GM23248 (cell line): ENCODE measurements at regions not wholly inside any gene's neighbourhood (a gene's known extent, or its start where the extent isn't known, plus 50 kb on each side); places are given as distances from the start of the nearest gene placed in this dataset.

Experiments
- DNase-seq: peaks from one replicate; pipeline ENCODE4 v3.0.0-alpha.2; 2015
- H2AFZ ChIP-seq: fragments of 200-600 bp; sonication (generic); 2 replicates; pipeline ENCODE4 v1.6.1; 2016; ENCODE audit warnings: antibody characterized with exemption
- H3F3A ChIP-seq: fragments of 200-600 bp; sonication (generic); 2 replicates; pipeline ENCODE4 v1.6.1; 2016; ENCODE audit warnings: mild to moderate bottlenecking, antibody characterized with exemption, mixed run types; ENCODE audit not compliant: insufficient read depth
- H3K27ac ChIP-seq: fragments of 200-600 bp; sonication (generic); 2 replicates; pipeline ENCODE4 v1.5.1; 2016; ENCODE audit warnings: mild to moderate bottlenecking
- H3K27me3 ChIP-seq: fragments of 200-600 bp; sonication (generic); replicated peaks from 2 replicates; pipeline ENCODE4 v1.6.1; 2016; ENCODE audit warnings: mild to moderate bottlenecking; ENCODE audit not compliant: insufficient read depth
- H3K36me3 ChIP-seq: fragments of 200-600 bp; sonication (generic); 2 replicates; pipeline ENCODE4 v1.6.1; 2016; ENCODE audit warnings: low read depth, mild to moderate bottlenecking
- H3K4me1 ChIP-seq: fragments of 200-600 bp; sonication (generic); 2 replicates; pipeline ENCODE4 v1.6.1; 2016; ENCODE audit warnings: mild to moderate bottlenecking; ENCODE audit not compliant: insufficient read depth
- H3K4me2 ChIP-seq: fragments of 200-600 bp; sonication (generic); one replicate; pipeline ENCODE4 v1.6.1; 2016; ENCODE audit warnings: mild to moderate bottlenecking; ENCODE audit not compliant: unreplicated experiment
- H3K4me3 ChIP-seq: fragments of 200-600 bp; sonication (generic); 2 replicates; pipeline ENCODE4 v1.5.1; 2016; ENCODE audit warnings: mild to moderate bottlenecking
- H3K79me2 ChIP-seq: fragments of 200-600 bp; sonication (generic); 2 replicates; pipeline ENCODE4 v1.6.1; 2016; ENCODE audit warnings: mild to moderate bottlenecking; ENCODE audit not compliant: insufficient read depth
- H3K9ac ChIP-seq: fragments of 200-600 bp; sonication (generic); 2 replicates; pipeline ENCODE4 v1.6.1; 2016; ENCODE audit warnings: mild to moderate bottlenecking
- H3K9me2 ChIP-seq: fragments of 200-600 bp; sonication (generic); 2 replicates; pipeline ENCODE4 v1.6.1; 2016; ENCODE audit warnings: mixed run types, mild to moderate bottlenecking, moderate library complexity; ENCODE audit not compliant: insufficient read depth
- H3K9me3 ChIP-seq: fragments of 200-600 bp; sonication (generic); one replicate; pipeline ENCODE4 v1.6.1; 2017; ENCODE audit warnings: low read depth
- H4K20me1 ChIP-seq: fragments of 200-600 bp; sonication (generic); 2 replicates; pipeline ENCODE4 v1.6.0; 2016; ENCODE audit not compliant: insufficient read depth
- EZH2 ChIP-seq: fragments of 200-600 bp; sonication (generic); IDR thresholded peaks from 2 replicates; pipeline ENCODE4 v1.6.1; 2018; ENCODE audit warnings: antibody characterized with exemption, mild to moderate bottlenecking; ENCODE audit not compliant: insufficient read depth, poor library complexity, severe bottlenecking
- EZH2phosphoT487 ChIP-seq: fragments of 200-600 bp; sonication (generic); IDR thresholded peaks from 2 replicates; pipeline ENCODE4 v1.6.1; 2018; ENCODE audit warnings: antibody characterized with exemption, moderate library complexity, mild to moderate bottlenecking, low read depth; ENCODE audit not compliant: insufficient read depth
- WGBS, 2 experiments: methylation state at CpG; one replicate each; pipeline ENCODE4 v1.1.6; 2015 to 2017; ENCODE audit warnings: low lambda C conversion rate in 2 of 2, low coverage in 1 of 2; ENCODE audit errors: missing lambda C conversion rate in 2 of 2; 5-methylcytosine and 5-hydroxymethylcytosine counted together
- in situ Hi-C: fragments of 300-500 bp; cut with MboI; formaldehyde crosslinking; loops from 2 replicates; pipeline ENCODE4 v1.15.0; 2020

- Histone ChIP-seq H3F3A (no peaks in the 10 kb centered on the region), H3K27me3 (0 out of 2 replicates have a peak, but pooled peaks cover 5% of the 10 kb centered on the region), H3K4me3 (no peak overlapping the region), H3K9me3 (no peaks in the 10 kb centered on the region), H2AFZ (no peak overlapping the region), H3K27ac (no peak overlapping the region), H3K79me2 (no peaks in the 10 kb centered on the region), H3K36me3 (no peaks in the 10 kb centered on the region), H3K9me2 (no peaks in the 10 kb centered on the region), H3K9ac (no peak overlapping the region), H3K4me1 (no peaks in the 10 kb centered on the region), H4K20me1 (no peaks in the 10 kb centered on the region), H3K4me2 (no peak overlapping the region)
- in situ Hi-C loops = no loop called here
- WGBS, 2 experiments = 40 to 55% methylated on average over 3 of the region's 3 CpGs
- no peak for DNase-seq
- TF ChIP-seq EZH2 = no peak
- TF ChIP-seq EZH2phosphoT487 = no peak
These were observed 359.4 kb downstream of the ZNF536 start for GRCh38 chr19:30731591-30731990.

- in situ Hi-C loops = no loop called here
- Histone ChIP-seq H3K9ac (no peak overlapping the region), H3K9me3 (no peaks in the 10 kb centered on the region), H3K79me2 (no peaks in the 10 kb centered on the region), H3K4me1 (no peaks in the 10 kb centered on the region), H3F3A (no peaks in the 10 kb centered on the region), H3K4me2 (no peak overlapping the region), H4K20me1 (no peaks in the 10 kb centered on the region), H3K27ac (no peak overlapping the region), H3K27me3 (0 out of 2 replicates have a peak, but pooled peaks cover 5% of the 10 kb centered on the region), H3K4me3 (no peak overlapping the region), H3K36me3 (no peaks in the 10 kb centered on the region), H3K9me2 (no peaks in the 10 kb centered on the region), H2AFZ (no peak overlapping the region)
- 55 to 59% methylated on average over 6 of the region's 6 CpGs for WGBS, 2 experiments
- TF ChIP-seq EZH2 (no peak), EZH2phosphoT487 (no peak)
- DNase-seq = no peak
These were observed 357.3 kb downstream of the ZNF536 start for GRCh38 chr19:30729451-30729850.

- H3K27me3 ChIP-seq = no peaks in the 10 kb centered on the region
- H3K9ac ChIP-seq = no peak overlapping the region
- no peaks in the 10 kb centered on the region for H3K36me3 ChIP-seq
- H4K20me1 ChIP-seq = no peaks in the 10 kb centered on the region
- TF ChIP-seq EZH2phosphoT487 = no peak
- TF ChIP-seq EZH2 = no peak
- H3F3A ChIP-seq = no peaks in the 10 kb centered on the region
- no peaks in the 10 kb centered on the region for H3K9me2 ChIP-seq
- H3K4me3 ChIP-seq = no peak overlapping the region
- H3K4me2 ChIP-seq = no peak overlapping the region
- H3K9me3 ChIP-seq = no peaks in the 10 kb centered on the region
- H3K79me2 ChIP-seq = no peaks in the 10 kb centered on the region
- in situ Hi-C loops = no loop called here
- DNase-seq = no peak
- no peaks in the 10 kb centered on the region for H3K4me1 ChIP-seq
- H2AFZ ChIP-seq = no peak overlapping the region
- H3K27ac ChIP-seq = no peak overlapping the region
- WGBS, 2 experiments = 89 to 91% methylated on average over 9 of the region's 9 CpGs
These were observed 350.6 kb downstream of the ZNF536 start for GRCh38 chr19:30722761-30723160.

GRCh38 chr19:30722186-30722585 lies 350.0 kb downstream of the ZNF536 start:
- Histone ChIP-seq H3K36me3 (no peaks in the 10 kb centered on the region), H3K27ac (no peak overlapping the region), H4K20me1 (no peaks in the 10 kb centered on the region), H3K79me2 (no peaks in the 10 kb centered on the region), H3K4me2 (no peak overlapping the region), H2AFZ (no peak overlapping the region), H3K9me3 (no peaks in the 10 kb centered on the region), H3K4me1 (no peaks in the 10 kb centered on the region), H3K4me3 (no peak overlapping the region), H3K9me2 (no peaks in the 10 kb centered on the region), H3K27me3 (no peaks in the 10 kb centered on the region), H3F3A (no peaks in the 10 kb centered on the region), H3K9ac (no peak overlapping the region)
- TF ChIP-seq EZH2 (no peak), EZH2phosphoT487 (no peak)
- DNase-seq = no peak
- 84 to 85% methylated on average over 8 of the region's 8 CpGs for WGBS, 2 experiments
- in situ Hi-C loops = no loop called here

- WGBS, 2 experiments = 9 to 10% methylated on average over 9 of the region's 9 CpGs
- Histone ChIP-seq H3K27ac (no peak overlapping the region), H3K9ac (peak overlapping the region; percentile 66), H3K4me1 (no peaks in the 10 kb centered on the region), H3K79me2 (no peaks in the 10 kb centered on the region), H4K20me1 (no peaks in the 10 kb centered on the region), H3K9me3 (no peaks in the 10 kb centered on the region), H2AFZ (peak overlapping the region; percentile 94), H3K36me3 (no peaks in the 10 kb centered on the region), H3K27me3 (no peaks in the 10 kb centered on the region), H3K4me2 (peak overlapping the region; percentile 71), H3F3A (no peaks in the 10 kb centered on the region), H3K9me2 (no peaks in the 10 kb centered on the region), H3K4me3 (peak overlapping the region; percentile 87)
- DNase-seq = peak; percentile 41
- TF ChIP-seq EZH2 = no peak
- no peak for TF ChIP-seq EZH2phosphoT487
- in situ Hi-C loops = no loop called here
These were observed 347.8 kb downstream of the ZNF536 start for GRCh38 chr19:30719999-30720345.
